ENCODE measurements at regions not wholly inside any gene's neighbourhood (a gene's known extent, or its start where the extent isn't known, plus 50 kb on each side); places are given as distances from the start of the nearest gene placed in this dataset.

- TF ChIP-seq, protein P1, sequence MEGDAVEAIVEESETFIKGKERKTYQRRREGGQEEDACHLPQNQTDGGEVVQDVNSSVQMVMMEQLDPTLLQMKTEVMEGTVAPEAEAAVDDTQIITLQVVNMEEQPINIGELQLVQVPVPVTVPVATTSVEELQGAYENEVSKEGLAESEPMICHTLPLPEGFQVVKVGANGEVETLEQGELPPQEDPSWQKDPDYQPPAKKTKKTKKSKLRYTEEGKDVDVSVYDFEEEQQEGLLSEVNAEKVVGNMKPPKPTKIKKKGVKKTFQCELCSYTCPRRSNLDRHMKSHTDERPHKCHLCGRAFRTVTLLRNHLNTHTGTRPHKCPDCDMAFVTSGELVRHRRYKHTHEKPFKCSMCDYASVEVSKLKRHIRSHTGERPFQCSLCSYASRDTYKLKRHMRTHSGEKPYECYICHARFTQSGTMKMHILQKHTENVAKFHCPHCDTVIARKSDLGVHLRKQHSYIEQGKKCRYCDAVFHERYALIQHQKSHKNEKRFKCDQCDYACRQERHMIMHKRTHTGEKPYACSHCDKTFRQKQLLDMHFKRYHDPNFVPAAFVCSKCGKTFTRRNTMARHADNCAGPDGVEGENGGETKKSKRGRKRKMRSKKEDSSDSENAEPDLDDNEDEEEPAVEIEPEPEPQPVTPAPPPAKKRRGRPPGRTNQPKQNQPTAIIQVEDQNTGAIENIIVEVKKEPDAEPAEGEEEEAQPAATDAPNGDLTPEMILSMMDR (conservative IDR thresholded peaks at IDR 0.05; ENCODE audit: low read length) = no peak
- no peak for TF ChIP-seq EZH2phosphoT487 (IDR thresholded peaks at IDR 0.05; ENCODE audit: borderline replicate concordance, low read depth, low read length)
Measured at GRCh38 chr3:193011958-193012357, 94.3 kb upstream of the MB21D2 start.

Measured in OCI-LY7 (cell line).